ENCODE measurements at regions not wholly inside any gene's neighbourhood (a gene's known extent, or its start where the extent isn't known, plus 50 kb on each side); places are given as distances from the start of the nearest gene placed in this dataset.

DNA sequence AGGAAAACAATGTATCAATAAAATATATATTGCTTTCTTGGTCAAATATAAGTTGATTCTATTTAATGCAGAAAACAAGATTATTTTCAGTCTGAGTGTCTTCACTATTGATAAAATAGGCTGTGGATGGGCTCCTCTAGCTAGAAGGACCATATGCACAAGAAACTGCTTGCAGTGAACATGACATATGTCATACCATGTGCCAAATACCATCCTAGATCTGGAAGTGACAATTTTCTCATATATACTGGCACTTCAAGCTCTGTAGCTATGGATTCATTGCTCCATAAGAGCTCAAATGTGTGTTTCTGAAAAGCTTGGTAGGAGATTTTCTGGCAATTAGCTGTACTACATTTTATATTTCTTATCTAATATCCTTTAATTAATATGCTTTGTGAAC lies 95.6 kb upstream of the CDH6 start:
- no peak for DNase-seq

DNA sequence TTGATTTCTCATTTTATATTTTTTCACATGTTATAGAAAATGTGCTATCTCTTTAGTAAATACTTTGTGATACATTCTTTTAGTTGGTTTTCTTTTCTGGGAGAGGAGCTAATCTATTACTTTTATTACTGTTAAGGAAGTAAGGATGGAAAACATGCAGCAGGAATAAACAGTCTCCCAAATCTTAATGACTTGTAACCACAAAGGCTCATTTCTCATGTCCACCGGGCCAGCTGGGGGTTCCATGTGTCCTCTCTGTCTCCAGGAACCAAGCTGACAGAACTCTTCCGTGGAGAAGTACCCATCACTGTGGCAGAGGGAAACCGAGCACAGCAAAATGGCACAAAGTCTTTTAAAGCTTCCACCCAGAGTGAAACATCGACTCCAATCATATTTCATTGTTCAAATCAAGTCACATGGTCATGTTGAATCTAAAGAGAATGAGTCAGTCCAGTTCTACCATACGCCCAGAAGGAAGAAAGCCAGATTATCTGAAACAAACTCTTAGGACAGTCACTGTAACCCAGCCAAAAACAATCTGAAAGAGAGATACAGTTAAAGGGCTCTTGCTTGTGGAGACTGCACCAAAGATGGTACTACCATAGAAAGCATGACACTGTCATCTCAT lies 97.1 kb upstream of the CDH6 start:
- DNase-seq = peak; percentile 12

DNA sequence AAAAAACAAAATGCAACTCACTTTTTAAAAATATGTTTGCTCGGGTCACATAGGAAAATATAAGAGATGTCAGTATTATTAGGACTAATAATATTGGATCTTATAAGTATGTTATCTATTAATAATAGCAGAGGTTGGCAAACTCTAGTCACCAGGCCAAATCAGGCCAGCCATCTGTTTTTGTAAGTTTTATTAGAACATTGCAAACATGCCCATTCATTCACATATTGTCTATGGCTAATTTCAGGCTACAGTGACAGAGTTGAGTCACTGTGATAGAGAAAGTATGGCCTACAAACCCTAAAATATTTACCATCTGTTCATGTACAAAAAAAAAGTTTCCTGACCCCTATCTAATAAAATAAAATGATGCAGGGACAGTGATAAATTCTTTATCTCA lies 97.7 kb upstream of the CDH6 start:
- no peak for DNase-seq

DNA sequence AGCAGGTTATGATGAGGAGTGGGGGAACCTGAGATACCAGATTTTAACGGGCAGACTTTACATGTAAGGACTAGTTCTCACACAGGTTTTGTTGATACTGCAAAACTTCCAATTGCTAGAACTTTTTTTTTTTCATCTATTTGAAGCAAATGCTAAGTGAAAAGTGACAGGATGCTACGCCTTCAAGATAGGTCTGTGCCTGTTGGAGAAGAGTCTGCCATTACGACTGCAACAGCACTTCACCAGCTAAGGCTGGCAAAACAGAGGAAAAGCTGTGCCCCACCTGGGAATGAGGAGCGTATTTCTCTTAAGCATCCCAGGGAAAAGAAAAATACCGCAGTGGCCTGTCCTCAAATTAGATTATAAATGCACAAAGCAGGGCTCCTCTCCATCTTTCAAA lies 102.0 kb upstream of the CDH6 start:
- DNase-seq = no peak

DNA sequence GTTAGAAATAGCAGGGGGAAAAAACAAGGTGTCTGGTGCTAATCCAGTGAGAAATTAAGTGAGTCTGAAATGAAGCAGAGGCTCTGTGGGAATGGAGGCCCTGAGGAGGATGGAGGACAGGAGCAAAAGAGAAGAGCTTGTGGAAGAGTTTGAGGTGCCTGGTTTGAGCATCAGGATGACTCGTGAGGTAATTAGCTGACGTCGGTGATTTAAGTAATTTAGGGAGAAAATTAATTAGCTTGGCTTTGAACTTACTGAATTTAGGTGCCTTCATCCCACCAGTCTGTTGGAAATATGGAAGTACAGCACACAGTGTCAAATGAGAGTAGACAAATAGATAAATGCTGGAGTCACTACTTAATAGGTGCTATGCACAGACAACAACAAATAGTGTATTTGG lies 103.0 kb upstream of the CDH6 start:
- no peak for DNase-seq

DNA sequence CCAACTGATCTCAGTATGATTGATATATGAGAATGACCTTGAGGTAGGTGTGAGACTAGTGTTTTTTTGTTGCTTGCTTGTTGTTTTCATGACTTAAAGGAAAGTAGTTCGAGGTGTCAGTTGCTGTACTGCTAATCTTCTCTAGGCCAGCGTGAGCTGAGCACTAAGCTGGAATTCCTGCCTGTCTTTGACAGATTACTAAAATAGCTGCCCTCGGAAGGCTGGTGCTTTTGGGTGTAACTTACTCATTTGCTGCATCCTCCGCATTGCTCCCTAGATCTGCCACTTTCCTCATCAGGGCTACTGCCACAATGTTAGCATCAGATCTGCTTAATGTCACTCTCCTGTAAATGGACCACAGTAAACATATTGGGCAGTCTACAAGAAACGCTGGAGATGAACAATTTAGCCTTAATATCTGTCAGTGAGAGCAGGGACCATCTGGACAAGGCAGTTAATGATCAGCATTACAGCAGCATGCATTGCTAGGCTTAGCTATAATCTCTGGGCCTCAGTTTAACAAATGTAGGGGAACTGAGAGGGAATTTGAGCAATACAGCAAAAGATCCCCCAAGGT lies 106.6 kb upstream of the CDH6 start:
- DNase-seq = no peak

DNA sequence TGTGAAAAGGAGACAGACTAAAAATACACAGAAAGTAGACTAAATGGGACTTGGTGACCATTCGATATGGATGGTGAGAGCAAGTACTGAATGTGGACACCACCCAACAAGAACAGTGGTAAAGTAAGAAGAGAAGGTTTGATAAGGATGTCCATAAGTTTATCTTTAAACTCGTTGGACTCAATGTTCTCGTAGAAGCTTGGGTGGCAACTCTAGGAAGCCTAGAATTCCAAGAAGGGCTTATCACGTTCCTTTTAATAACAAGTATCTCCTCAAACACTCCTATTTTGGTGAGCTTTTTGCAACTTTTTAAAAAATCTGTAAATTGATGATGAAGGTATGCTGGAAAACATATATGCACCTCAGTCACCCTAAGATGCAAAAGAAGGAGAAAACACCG lies 108.6 kb upstream of the CDH6 start:
- no peak for DNase-seq

DNA sequence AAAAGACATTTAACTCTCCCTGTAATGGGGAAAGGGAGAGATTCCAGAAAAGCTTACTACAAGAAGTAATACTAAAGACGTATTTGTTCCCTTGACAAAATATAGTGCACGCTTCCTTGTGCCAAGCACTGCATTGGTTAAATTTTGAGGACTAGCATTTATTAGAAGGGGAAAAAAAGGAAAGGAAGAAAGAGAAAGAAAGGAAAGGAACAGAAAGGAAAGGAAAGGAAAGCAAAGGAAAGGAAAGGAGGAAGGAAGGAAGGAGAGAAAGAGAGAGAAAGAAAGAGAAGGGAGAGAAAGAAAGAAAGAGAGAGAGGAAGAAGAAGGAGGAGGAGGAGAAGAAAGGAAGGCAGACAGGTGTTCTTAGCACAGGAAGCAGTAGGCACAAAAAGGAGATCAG lies 110.1 kb upstream of the CDH6 start:
- DNase-seq = no peak

DNA sequence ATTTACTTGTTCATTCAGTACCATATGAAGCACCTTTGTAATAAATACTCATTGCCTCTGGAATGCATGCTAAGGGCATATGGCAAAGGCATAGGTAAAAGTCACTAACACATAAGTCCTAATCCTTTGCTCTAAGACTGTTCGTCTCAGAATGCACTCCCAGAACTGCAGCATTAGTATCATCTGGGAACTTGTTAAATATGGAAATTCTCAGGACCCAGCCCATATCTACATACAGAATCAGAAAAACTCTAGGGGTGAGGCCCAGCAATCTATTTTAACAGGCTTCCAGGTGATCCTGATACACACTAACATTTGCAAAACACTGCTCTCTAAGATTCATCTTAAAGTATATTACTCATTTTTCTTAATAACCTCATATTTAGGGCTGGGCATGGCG lies 113.8 kb upstream of the CDH6 start:
- DNase-seq = no peak

DNA sequence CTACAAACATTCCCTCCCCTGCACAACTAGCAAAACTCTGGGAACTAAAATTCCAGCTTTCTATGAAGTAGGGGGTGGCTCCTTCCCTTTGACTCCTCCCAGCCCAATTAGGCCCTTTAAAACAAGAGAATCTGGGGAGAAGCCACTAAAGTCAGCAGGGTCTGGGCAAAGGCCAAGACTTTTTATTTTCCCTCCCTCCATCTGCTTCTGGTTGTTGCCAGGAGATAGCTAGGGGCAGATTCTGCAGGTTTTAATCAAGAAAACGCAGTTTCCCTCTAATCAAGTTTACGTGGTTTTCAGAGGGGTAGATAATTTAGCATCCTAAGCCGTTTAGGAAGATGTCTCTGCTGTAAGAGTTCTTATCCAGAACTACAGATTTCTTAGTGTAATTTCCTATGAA lies 114.5 kb upstream of the CDH6 start:
- DNase-seq = no peak

DNA sequence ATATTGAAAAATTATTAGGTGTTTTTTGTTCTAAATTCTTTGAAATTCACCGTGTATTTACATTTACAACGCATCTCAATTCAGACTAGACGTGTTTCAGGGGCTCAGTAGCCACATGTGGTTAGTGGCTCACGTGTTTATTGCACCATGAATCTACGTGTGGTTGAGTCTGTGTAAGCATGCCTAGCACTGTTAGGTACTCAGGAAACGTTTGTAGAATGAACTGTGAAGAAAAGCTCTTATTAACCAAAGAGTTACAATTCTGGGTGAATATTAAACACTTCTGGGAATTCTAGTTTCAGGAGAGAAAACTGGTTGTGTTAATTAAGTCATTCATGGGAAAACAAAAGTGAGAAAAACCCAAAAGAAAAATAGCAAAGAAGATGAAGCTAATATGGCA lies 117.5 kb upstream of the CDH6 start:
- no peak for DNase-seq

DNA sequence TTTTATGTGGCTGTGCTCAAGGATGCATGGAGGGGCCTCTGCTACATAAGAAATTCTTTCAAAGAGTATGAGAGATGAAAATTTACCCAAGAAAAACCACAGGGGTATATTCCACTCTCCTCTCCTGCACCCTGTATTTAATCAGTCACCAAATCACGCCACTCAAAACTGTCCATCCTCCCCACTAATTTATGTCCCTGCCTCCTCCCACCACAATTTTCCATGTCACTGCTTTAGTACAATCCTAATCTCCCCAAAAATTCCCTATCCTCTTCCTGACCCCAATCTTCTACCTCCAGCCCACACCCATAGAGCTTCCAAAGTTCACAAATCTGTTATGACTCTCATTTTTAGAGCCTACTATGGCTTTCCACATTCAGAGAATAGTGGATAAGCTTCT lies 125.2 kb upstream of the CDH6 start:
- DNase-seq = no peak

DNA sequence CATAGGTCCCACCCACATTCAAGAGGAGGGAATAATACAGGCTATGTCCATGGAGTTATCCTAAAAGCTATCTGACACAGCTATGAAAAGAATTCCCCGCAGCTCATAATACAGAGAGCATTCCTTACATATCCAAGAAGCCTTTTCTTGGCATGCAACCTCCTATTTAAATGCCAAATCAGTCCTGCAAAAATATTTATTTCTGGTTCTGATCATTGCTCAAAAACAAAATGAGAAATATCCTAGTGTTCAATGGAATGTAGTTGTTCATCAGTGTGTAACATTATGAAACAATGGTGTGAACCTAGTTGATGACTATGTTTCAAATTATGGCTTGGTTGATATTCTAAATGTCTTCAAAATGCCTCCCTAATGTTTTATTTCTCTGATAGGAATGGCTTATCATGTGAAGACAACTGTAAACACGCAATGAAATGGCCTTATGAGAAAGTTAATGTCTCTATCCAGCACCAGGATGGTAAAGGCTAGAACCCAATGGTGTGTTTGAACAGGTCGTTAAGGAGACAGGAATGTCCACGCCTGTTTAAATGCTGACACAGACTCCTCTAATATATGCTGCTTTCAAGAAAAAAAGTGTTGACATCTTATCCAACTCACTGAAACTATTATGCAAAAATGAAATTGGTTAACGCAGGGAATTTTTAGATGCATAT lies 126.7 kb upstream of the CDH6 start:
- DNase-seq = peak; percentile 4

DNA sequence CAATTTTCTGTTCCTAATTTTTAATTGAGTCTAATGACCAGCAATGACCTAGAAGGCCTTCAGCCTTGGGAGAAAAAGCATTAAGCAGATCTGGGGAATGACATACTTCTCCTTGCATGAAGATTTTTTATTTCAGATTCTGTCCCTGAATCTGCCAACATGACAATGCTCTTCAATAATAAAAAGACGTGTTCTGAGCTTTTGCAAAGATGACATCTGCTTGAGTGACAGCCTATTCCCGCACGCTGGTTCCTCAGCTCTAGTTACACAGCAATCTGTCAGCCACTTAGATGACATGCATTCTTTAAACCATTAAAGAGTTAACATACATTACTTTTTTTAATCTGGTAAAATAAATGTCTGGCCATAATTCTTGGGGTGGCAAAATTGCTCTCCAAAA lies 129.3 kb upstream of the CDH6 start:
- no peak for DNase-seq

DNA sequence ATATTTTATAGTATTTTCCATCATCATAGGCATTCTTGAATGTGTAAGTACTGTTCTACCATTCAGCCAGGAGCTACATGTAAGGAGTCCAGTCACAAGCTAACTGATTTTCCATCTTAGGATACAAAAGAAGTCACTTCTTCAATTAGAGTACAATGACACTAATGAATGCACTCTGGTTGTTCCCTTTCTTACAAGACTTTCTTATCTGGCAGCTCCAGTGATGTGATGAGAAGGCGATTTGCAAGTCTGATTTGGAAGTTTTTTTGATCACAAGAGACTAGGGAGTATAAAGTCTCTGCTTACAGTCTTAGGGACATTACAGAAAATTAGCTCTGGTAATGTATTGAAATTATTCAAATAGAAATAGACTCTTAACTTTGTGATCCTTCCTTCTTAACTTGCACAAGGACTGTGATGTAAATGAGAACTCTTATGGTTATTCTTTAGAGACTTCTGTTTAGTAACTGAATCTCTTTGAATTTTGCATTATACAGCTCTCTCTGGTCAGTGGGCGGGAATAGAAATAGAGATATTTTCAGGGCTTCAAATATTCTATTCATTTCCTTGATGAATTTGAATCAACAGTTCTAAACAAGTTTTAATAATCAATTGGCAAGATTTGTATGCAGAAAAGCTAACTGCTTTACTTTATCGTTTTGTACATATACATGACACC lies 130.4 kb upstream of the CDH6 start:
- DNase-seq = no peak

DNA sequence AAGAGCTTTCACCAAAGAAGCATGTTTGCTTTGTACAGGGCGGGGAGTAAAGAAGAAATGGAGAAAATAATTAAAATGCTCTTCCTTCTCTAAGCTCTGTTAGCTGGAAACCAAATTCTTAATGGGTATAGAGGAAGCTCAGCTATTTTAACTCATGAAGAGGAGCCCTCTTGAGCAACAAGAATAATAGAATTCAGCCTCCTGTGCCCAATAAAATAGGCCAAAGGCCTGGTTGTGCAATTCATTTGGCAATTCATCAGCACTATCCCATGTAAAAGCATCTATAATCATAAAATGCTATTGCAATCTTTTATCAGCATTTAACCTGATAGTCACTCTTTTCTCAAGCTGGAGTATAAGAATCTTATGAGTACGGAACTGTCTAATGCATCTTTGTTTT lies 133.6 kb upstream of the CDH6 start:
- DNase-seq = no peak

DNA sequence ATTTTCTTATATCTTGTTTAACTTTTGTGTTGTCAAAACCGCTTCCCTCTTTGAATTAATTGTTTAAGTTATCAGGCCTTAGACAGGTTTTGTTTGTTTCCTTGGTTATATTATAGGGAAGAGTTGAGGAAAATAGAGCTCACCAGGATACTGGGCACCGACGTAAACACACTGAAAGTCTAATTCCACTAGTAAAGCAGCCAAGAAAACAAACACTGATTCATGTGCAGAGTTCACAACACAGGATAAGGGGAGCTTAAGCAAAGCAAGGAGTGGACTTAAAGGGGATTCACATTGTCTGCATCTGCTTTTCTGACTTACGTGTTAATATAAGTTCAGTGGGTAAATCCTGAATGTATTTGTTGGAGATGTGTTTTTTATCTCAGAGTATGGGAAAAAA lies 139.0 kb upstream of the CDH6 start:
- no peak for DNase-seq

DNA sequence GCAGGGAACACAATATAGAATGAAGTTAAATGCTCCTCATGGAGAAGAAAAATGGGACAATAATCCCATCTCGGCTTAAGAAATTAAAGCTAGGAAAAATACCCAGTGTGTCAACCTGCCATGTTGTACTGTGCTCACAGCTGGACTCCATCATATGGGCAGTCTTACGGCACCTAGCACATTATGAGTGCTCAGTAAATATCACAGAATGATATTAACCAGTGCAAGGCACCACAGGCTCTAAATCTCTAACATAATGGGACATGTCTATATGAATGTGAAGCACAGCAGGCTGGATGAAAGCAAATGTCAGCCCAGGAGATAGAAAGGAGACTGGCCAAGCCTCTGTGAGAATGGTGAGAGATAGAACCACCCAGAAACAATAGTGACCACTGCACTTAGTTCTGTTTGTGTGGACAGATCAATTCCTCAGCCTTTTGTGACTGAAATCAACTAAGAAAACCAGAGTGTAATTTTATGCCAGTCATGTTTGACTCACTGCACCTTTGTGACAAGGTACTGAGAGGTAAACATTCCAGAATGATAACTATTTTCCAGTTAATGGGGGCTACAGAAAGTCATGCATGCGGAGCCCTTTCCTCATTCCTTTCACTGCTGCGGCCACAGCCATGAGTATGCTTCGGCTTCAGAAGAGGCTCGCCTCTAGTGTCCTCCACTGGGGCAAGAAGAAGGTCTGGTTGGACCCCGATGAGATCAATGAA lies 140.4 kb upstream of the CDH6 start:
- no peak for DNase-seq

DNA sequence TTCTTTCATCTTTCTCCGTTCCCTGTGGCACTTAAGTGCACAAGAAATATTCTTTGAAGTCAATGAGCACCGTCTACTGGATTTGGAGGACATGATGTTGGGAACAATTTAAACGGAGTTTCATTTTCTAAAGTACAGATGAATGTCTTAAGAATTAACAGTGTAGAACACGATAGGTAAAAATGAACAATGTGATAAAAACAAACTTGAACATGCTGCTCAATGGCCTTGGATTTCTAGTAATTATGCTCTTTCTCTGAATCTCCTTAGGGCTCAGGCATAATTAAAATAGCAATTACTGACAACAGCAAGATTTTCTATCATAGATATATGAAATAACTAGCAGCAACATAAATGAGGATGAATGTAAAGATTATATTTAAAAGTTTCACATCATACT lies 142.2 kb upstream of the CDH6 start:
- no peak for DNase-seq

DNA sequence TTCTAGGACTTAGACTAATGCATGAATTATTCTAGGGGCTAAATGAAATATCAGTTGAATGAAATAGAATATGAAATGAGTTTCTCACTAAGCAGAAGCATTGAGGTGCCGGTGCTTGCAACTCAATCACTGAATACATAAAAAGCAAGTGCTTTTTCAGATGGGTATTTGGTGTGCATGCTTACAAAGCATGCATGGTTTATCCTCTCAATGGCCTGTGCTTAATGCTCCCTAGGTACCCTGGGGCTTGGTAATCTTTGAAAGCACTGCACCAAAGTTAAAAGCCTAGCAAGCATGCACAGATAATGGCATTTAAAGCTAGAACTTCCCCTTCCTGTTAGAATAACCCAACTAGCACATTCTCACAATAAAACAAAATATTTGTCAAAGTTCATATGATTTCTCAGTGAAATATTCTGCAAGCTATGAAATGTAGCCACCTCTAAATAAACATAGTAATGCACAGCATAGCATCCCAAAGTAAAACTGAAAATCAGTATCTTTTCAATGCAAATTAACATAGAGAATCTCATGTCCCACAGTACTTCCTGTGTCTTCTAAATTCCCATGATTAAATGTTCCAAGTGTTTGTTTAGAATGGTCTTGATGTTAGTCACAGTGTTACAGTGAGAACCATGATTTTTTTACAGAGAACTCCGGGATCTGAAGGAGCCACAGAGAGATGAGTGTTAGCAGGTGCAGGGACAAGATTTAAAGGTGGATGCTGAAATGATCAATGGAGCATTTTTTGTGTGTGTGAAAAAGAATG lies 143.4 kb upstream of the CDH6 start:
- no peak for DNase-seq

DNA sequence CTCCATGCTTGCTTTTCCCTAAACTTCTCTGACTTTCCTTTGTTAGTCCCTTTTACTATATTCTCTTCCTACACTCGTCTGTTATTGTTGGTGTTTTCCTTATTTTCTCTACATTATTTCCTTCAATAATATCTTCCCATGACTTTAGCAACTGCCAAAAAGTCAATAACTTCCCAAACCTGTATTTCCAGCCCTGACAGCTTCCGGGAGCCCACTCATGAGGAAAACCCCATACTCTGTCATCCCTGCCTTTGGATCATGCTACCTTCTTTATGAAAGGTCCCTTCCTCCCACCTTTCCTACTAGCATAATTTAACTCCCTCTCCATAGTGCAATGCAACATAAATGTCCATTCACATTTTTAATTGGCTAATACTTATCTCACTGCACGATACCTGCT lies 144.0 kb upstream of the CDH6 start:
- DNase-seq = no peak
